RKO (cell line): ENCODE measurements at regions not wholly inside any gene's neighbourhood (a gene's known extent, or its start where the extent isn't known, plus 50 kb on each side); places are given as distances from the start of the nearest gene placed in this dataset.

Source experiments
- DNase-seq: peaks from one replicate; pipeline ENCODE4 v3.0.0-alpha.2; 2016; ENCODE audit warnings: low spot score

DNA sequence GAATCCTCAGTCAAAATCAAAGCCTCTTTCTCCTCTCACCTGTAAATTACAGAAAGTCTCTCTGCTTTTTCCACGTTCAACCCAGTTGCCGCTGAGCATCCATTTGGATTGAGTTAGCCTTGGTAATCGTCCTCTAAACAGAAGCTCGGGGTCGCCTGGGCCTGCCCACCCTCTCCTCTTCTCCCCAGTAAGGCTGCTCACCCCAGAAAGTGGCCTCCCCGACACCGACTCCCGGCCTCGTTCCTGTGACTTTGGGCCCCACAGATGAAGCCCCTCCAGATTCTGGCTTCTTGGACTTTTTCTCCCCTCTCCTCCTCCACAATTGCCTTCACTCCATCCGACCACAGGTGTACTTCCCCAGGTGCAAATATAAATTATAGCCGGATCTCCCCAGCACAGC is 1500.0 kb downstream of the BRD1 start:
- no peak for DNase-seq

DNA sequence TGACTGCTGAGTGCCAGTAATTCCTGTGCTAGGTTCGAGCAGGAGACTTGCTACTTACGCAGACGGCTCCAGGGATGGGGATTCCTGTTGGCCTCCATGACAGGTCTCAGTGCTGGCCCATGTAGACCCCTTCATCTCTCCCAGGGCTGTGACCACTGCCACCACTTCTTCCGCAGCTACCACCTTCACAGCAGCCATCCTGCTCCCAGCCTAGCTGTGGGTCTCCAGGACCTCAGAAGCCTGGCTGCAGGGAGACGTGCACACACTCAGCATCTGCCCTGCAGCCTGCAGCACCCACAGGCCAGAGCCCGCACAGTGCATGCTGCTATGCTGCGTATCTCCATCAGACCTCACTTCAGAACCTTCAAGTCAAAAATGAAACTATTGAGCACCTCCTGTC is 1503.9 kb downstream of the BRD1 start:
- DNase-seq: no peak

DNA sequence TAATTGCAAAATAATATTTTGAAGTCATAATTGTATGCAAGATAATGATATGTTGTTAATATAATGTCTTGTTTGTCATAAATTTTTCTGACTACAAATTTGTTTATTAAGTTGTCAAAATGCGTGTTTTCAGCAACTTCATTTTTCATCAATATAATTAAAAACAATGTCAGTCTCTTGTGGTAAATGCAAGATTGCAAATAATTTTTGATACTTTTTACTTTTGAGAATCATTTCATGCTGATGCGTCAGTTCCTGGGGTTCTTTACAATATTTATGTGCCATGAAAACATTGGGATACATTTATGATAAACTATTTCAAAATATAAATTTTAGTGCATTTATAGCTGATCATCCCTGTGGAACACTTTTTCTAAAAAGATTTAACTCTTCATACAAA is 1504.8 kb downstream of the BRD1 start:
- no peak for DNase-seq

DNA sequence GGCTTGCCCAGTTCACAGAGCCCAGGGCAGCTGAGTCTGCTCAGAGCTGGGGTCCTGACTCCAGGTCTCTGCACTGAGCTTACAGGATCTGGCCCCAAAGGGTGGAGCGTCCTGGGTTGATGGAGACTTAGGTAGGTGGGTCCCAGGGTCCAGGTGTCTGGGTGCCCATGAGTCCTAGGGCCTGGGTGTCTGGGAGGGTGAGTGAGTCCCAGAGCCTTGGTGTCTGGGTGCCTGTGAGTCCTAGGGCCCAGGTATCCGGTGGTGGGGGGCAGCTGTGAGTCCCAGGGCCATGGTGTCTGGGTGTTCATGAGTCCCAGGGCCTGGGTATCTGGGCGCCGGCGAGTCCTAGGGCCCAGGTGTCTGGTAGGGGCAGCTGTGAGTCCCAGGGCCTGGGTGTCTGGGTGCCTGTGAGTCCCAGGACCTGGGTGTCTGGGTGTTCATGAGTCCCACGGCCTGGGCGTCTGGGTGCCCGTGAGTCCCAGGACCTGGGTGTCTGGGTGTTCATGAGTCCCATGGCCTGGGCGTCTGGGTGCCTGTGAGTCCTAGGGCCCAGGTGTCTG is 1505.6 kb downstream of the BRD1 start:
- no peak for DNase-seq

DNA sequence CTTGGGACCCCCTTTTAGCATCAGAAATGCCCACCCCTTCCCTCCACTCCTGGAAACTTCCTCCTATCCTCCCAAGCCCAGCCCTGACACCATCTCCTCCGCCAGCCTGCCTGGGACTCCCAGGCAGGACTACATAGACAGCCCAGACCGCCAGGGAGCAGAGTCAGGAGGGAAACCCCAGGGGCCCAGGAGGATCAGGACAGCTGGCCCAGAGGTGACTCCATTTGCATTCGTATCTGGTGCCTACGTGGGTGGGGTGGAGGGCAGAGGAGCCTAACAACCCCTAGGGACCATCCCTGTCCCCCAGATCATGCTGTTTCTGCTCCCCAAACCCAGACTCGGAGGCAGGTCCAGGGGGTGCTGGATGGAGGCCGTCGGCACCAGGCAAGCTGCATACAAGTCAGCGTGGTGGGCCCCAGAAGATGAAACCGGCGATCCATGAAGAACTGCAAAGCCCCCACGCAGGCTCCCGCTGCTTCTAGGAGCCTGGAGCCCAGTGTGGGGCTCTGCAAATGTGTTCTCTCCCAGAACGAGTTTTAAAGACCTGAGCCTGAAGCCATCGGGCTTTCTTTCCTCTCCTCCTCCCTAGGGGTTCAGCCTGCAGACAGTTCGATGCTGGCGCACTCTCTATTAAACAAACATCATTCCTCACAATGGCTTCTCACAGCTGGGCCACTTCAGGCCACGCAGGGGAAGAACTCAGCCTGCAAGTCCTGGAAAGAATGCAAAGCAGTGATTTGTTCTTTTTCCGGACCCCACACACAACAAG is 1506.8 kb downstream of the BRD1 start:
- DNase-seq: no peak

DNA sequence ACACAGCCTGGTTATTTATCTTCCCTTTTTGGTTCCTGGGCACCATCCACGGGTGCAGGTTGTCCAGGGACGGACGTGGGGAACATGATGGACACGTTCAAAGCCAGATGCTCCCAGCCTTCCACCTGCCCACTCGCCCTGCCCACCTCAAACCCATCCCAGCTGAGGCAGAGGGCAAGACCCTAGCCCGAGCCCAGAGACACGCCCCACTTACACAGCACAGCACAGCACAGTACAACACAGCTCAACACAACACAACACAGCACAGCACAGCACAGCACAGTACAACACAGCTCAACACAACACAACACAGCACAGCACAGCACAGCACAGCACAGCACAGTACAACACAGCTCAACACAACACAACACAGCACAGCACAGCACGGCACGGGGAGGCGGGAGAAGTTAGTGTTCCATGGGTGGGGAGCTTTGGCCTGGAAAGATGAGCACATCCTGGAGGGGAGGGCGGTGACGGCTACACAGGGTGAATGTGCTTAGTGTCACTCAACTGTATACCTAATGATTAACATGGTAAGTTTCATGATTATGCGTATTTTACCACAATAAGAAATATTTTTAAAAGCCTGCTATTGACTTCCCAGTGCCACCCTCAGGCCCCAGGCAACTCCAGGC is 1507.5 kb downstream of the BRD1 start:
- no peak for DNase-seq

DNA sequence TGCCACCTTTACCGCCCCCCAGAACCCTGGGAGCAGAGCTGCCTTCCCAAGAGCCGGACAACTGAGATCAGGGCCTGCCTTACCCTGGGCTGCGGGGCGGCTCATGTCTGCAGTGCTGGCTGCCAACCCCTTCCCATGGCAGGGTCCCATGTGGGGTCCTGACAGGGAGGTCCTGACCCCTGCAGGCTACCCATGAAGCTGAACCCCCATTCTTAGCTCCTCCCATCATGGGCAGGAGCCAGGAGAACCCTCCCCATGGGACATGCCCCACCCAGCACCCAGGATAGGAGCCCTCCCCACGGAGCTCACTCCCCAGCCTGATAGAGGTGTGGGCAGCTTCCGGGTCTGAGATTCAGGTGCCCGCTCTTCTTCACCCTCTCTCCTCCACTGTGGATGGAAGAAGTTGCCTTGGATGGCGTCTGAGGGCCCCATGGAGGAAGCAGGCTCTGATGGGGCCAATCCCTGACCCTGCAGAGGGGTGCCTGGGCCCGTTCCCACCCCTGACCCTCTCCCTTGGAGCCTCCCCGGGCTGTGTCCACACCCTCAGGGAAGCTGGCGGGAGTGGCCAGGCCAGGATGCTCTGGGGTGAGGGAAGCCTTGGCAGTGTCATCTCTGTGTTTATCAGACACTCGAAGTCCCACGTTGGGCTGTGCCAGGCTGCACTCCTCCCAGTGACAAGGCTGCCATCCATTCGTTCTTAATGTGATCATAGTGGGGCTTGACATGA is 1508.2 kb downstream of the BRD1 start:
- DNase-seq: no peak

DNA sequence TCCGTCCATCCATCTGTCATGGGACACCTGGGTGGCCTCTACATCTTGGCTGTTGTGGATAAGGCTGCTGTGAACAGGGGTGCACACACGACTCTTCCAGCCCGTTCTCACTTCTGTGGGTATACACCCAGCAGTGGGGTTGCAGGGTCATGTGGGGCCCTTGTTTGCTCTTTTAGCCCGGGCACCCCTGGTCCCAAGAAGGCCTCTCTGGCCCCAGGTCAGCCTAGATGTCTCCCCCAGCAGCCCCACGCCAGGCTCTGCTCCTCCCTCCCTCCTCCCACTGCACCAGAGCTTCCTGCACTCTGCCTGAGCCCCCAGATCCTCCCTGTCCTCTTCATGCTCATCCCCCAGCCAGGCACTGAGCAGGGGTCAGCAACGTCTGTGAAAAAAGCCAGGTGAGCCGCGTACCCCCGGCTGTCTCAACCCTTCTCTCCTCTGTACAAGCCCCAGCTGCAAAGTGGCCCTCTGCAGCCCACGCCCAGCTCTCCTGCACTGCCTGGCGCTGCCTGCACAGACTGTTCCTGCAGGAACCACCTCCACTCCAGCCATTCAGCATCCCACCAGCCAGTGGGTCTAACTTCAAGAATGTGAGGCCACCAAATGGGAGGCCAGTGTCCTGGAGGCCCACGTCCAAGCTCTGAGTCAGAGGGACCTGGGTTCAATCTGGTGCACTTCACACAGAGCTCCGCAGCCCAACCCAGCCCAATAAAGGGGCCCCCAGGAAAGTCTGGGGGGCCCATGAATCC is 1508.9 kb downstream of the BRD1 start:
- DNase-seq: no peak

DNA sequence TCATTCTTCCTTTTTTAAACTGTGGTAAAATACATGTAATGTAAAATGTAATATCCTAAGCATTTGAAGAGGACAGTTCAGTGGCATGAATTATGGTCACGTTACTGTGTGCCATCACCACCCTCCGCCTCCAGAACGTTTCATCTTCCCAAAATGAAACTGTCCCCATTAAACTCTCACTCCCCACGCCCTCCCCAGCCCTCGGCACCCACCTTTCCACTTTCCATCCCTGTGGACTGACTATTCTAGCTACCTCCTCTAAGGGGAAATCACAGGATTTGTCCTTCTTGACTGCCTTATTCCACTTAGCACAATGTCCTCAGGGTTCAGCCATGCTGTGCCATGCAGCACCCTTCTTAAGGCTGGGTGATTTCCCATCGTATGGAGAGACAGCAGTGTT is 1509.5 kb downstream of the BRD1 start:
- no peak for DNase-seq

DNA sequence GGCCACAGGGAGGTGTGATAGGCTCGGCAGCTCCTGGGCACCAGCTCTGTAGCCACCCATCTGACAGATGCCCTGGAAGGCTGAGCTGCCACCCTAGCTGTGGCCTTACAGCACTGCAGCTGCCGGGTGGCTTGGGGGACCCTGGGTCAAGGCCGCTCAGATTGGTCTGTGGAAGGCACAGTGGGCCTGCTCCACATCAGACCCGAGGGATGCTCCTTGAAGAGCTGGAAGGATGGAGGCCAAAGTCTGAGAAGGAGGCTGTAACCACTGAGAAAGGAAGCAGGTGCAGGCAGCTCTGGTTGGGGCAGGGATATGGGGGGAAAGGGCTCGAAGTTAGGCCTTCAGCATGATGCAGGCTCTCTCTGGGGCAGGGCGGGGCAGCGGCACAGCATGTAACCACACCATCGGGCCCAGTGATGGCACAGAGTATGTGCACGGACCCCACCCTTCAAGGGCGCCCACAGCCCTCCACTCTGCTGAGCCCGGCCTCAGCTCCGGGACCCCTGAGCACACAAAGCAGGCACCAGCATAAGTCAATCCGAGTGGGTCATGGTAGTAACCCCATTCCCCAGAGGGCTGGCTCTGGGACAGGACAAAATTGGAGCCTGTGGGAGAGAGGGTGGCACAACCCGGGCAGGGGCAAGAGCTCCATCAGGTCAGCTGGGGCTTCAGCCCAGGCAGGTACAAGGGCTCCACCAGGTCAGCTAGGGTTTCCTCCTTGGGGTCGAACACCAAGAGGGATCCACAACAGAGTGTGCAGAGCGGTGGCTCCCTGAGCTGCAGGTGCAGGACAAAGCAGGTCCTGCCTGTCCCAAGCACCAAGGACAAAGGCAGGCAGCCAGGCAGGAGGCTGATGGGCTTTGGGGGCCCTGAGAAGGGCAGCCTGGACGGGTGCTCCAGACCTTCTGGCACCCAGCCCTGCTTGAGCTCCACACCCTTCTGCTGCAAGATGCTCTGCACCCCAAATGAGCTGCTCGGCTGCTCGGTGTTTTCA is 1511.1 kb downstream of the BRD1 start:
- DNase-seq: no peak

DNA sequence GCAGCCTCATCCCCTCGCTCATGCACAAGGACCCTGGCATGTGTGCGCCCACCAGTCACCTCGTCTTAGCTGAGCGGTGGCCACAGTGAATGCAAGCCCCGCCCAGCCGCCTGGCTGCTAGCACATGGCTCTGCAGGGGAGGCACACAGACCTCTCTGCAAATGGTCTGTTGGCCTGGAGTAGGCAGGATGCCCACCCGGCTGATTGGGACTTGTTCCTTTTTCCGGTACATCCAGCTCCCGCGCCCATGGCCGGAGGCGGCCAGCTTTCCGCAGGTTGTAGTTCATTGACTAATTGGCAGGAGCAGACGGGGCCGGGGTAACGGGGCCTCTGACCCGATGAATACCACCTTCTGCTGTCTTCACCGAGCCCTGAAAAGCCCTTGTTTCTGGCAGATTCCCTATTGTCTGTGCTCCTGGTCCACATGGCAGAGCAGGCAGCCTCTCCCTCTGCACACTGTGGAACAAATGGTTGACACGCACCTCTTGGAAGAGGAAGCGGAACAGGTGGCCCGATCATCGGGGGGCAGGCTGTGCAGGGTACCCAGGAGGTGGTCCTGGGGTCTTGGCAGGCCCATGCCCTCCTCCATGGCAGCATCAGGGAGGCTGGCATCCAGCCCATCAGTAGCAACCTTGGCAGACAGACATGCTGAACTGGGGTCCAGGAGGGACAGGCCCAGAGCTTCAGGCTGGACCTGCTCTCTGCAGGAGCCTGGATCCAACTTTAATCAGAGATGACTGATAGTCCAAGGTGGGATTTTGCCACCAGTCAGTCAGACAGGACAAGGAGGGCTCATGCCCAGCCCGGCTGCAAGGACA is 1512.0 kb downstream of the BRD1 start:
- DNase-seq: no peak

DNA sequence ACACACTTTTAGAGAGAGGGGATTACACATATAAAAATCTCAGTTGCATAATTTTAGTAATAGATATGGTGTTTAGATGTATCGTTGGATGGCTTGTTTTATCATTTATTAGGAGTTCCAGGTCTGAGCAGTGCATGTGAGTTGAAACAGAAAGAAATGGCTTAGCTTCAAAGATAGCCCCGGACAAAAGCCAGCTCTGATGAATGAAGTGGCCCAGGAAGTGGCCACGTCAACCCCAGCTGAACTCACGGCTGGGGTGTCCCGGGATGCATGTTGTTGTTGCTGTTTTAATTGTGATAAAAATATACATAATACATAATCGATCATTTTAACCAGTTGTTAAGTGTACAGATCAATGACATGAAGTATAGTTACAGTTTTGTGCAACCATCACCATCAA is 1513.6 kb downstream of the BRD1 start:
- DNase-seq: no peak

DNA sequence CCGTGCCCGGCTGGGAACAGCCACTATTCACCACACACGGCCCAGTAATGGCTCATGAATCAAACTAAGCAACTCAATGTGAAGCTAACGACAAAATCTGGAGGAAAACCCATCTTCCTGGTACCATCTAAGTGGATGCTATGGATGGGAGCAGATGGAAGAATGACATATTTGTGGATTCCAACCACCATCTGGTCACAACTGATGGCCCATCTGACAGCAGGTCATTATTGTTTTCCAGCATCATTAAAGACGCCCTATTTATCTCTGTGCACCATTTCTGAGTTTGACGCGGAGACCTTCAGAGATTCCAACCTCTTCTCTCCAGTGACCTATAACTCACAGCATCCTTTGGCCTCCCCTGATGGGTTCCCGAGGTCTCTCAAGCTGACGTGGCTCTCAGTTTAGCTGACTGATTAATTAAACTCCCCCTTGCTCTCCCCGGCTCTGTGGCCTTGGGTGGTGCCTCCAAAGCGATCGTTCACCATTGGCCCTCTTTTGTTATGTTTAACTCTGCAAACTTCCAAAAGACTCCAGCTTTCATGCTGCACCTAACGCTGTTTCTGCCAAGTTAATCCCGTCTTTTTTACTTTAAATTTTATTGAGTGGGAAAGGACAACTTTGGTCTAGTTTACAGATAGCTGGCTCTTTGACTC is 1514.4 kb downstream of the BRD1 start:
- DNase-seq: no peak

DNA sequence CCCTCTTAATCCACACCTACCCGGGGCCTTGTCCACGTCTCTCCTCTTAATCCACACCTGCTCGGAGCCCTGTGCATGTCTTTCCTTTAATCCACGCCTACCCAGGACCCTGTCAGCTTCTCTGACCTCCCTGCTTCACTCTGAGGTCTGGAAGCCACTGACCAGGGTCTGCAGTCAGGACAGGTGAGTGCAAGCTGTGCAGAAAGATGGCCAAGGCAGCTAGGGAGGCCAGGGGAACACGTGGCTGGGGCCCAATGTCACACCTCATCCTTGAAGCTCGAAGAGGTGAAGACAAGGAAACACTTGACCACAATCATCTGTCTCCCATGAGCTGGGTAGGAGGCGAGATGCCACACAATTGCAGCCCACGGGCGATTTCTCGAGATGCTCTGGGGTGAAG is 1516.9 kb downstream of the BRD1 start:
- no peak for DNase-seq

DNA sequence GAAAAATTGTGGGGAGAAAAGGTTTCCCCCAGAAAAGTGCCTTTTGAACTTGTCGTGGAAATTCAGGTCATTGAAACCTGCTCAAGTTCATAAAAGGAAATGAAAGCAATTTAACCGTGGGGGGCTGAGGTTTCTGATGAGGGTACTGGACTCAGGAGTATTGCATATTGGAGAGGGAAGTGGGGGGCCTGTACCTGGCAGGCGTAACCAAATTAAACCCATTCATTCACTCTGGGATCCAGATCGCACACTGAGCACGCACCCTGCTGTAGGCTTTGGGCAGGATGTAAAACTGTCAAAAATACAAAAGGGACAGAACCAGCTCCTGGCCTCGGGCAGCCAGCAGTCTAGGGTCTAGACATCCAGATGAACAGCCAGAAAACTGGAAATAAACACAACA is 1517.4 kb downstream of the BRD1 start:
- no peak for DNase-seq

DNA sequence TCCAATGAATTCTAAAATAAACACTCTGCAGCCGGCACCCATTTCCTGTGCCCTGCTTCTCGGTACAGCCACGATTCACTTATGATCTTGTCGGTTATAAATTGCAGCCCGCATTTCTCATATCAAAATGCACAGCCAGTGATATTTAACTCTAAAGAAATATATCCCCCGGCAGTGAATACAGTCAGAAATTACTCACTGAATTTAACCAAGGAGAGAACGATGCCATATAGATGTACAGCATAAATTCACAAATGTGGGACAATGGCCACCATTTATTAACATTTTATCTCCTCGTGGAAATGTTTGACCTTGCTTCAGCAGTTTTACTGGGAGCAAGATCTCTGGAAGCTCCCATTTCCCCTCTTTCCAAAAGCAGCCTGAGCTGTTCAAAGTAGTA is 1517.8 kb downstream of the BRD1 start:
- DNase-seq: no peak

DNA sequence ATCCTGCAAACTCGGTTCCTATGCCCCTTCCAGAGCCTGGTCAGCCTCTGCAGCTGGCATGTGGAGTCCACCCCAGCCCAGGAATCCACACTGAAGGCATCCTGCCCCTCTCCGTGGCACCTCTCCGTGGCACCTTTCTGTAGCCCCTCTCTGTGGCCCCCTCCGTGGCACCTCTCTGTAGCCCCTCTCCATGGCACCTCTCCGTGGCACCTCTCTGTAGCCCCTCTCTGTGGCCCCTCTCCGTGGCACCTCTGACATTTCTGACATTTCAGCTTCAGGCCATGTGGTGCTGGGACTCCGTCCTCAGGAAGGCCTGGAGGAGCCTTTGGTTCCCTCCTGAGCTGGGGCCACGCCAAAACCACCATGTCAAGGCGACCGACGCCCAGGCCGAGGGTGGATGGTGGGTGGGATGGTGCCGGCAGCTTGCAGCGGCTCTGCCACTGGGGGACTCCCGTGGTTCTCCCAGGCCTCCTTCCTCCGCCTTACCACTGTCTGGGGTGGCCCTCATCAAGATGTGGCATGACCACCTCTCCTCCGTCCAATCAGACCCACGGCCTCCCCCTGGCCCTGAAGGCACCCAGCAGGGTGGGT is 1518.5 kb downstream of the BRD1 start:
- no peak for DNase-seq

DNA sequence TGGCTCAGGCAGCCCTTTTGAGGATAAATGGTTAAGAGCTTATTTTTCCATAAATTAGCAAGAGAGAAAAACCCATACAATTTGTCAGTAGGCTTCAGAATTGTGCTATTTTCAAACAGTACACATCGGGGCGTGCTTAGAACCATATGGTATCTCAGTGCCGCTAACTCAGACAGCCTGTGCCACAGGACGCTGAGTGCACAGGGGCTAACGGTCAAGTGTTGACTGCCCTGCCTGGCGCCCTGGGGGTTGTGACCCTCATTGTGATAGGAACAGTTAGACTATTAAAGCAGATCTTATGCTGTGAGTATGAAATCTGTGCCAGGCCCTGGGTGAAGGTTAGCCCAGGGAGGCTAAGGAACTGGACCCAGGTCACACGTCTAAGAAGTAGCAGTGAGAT is 1519.7 kb downstream of the BRD1 start:
- no peak for DNase-seq
